Neural cell (in vitro differentiated cells): ENCODE measurements at regions not wholly inside any gene's neighbourhood (a gene's known extent, or its start where the extent isn't known, plus 50 kb on each side); places are given as distances from the start of the nearest gene placed in this dataset.
A peak's percentile ranks its signal among the peaks of the same experiment; 100 is the strongest.

Experiments
- H2AFZ ChIP-seq: fragments of 200-600, 300-800 bp; sonication (generic), shearing (Covaris generic); 2 replicates; pipeline ENCODE4 v1.6.0; 2014; ENCODE audit warnings: low read depth, mild to moderate bottlenecking, antibody characterized with exemption, low read length, moderate library complexity
- H3F3A ChIP-seq: fragments of 200-600 bp; shearing (Covaris generic); 2 replicates; pipeline ENCODE4 v1.6.1; 2016; ENCODE audit warnings: mild to moderate bottlenecking, moderate library complexity, mixed read lengths, antibody characterized with exemption, low read length; ENCODE audit not compliant: insufficient read depth, poor library complexity, severe bottlenecking
- H3K27ac ChIP-seq: fragments of 200-600, 300-800 bp; sonication (generic), shearing (Covaris generic); 2 replicates; pipeline ENCODE4 v1.5.1; 2014; ENCODE audit warnings: mild to moderate bottlenecking, low read length, moderate library complexity
- H3K27me3 ChIP-seq: fragments of 300-800, 200-600 bp; sonication (generic), shearing (Covaris generic); 2 replicates; pipeline ENCODE4 v1.6.0; 2014; ENCODE audit warnings: mild to moderate bottlenecking, low read depth, low read length, moderate library complexity; ENCODE audit not compliant: insufficient read depth
- H3K36me3 ChIP-seq: fragments of 300-800, 200-600 bp; sonication (generic), shearing (Covaris generic); 2 replicates; pipeline ENCODE4 v1.5.1; 2014; ENCODE audit warnings: mild to moderate bottlenecking, antibody characterized with exemption, low read length, moderate library complexity; ENCODE audit not compliant: insufficient read depth
- H3K4me2 ChIP-seq: fragments of 300-800, 200-600 bp; sonication (generic), shearing (Covaris generic); 2 replicates; pipeline ENCODE4 v1.6.0; 2014; ENCODE audit warnings: mild to moderate bottlenecking, low read length
- H3K4me3 ChIP-seq: fragments of 300-800, 200-600 bp; sonication (generic), shearing (Covaris generic); 2 replicates; pipeline ENCODE4 v1.5.1; 2014; ENCODE audit warnings: mild to moderate bottlenecking, low read length, moderate library complexity
- H3K79me2 ChIP-seq: fragments of 200-600 bp; shearing (Covaris generic); replicated peaks from 2 replicates; pipeline ENCODE4 v1.6.0; 2014; ENCODE audit warnings: mild to moderate bottlenecking, low read length, moderate library complexity; ENCODE audit not compliant: insufficient read depth
- H3K9ac ChIP-seq: fragments of 300-800, 200-600 bp; sonication (generic), shearing (Covaris generic); 2 replicates; pipeline ENCODE4 v1.6.1; 2016; ENCODE audit warnings: mild to moderate bottlenecking, low read length, mixed read lengths
- H3K9me2 ChIP-seq: fragments of 200-600 bp; shearing (Covaris generic); 2 replicates; pipeline ENCODE4 v1.6.1; 2016; ENCODE audit warnings: mild to moderate bottlenecking, low read length, mixed read lengths; ENCODE audit not compliant: insufficient read depth
- H3K9me3 ChIP-seq: fragments of 200-600, 300-800 bp; sonication (generic), shearing (Covaris generic); 2 replicates; pipeline ENCODE4 v1.6.1; 2016; ENCODE audit warnings: mild to moderate bottlenecking, mixed run types, low read length, moderate library complexity, mixed read lengths
- H4K20me1 ChIP-seq: fragments of 200-600 bp; shearing (Covaris generic); 2 replicates; pipeline ENCODE4 v1.6.1; 2016; ENCODE audit warnings: mild to moderate bottlenecking, mixed run types; ENCODE audit not compliant: insufficient read depth
- EP300 ChIP-seq: fragments of 450-650 bp; conservative IDR thresholded peaks from 2 replicates; pipeline ENCODE4 v1.6.1; 2014; ENCODE audit warnings: antibody characterized with exemption, mild to moderate bottlenecking, moderate library complexity; ENCODE audit not compliant: poor library complexity, severe bottlenecking
- EZH2 ChIP-seq: fragments of 200-600, 300-800 bp; shearing (Covaris generic), sonication (generic); IDR thresholded peaks from 2 replicates; pipeline ENCODE4 v1.6.1; 2014; ENCODE audit warnings: antibody characterized with exemption, low read length, borderline replicate concordance, mild to moderate bottlenecking; ENCODE audit not compliant: insufficient read depth, poor library complexity, severe bottlenecking
- MXI1 ChIP-seq: fragments of 450-650 bp; conservative IDR thresholded peaks from 2 replicates; pipeline ENCODE4 v1.6.1; 2014; ENCODE audit warnings: antibody characterized with exemption, mild to moderate bottlenecking; ENCODE audit not compliant: poor library complexity, severe bottlenecking
- POLR2AphosphoS5 ChIP-seq: IDR thresholded peaks from 2 replicates; pipeline ENCODE4 v1.6.1; 2012
- RAD21 ChIP-seq: fragments of 450-650 bp; conservative IDR thresholded peaks from 2 replicates; pipeline ENCODE4 v1.6.1; 2014; ENCODE audit warnings: antibody characterized with exemption, mild to moderate bottlenecking, moderate library complexity
- REST ChIP-seq: IDR thresholded peaks from 2 replicates; pipeline ENCODE4 v1.6.1; 2012; ENCODE audit warnings: borderline replicate concordance
- SMC3 ChIP-seq: fragments of 450-650 bp; conservative IDR thresholded peaks from 2 replicates; pipeline ENCODE4 v1.6.1; 2014; ENCODE audit warnings: antibody characterized with exemption, mild to moderate bottlenecking, moderate library complexity; ENCODE audit not compliant: poor library complexity
- TAF1 ChIP-seq: IDR thresholded peaks from 2 replicates; pipeline ENCODE4 v1.6.1; 2012; ENCODE audit warnings: low read depth
- TF ChIP-seq, protein P1 (sequence below): fragments of 450-650 bp; IDR thresholded peaks from 2 replicates; pipeline ENCODE4 v1.5.1; 2014; ENCODE audit warnings: antibody characterized with exemption, mild to moderate bottlenecking, moderate library complexity; ENCODE audit not compliant: poor library complexity, severe bottlenecking

DNA sequence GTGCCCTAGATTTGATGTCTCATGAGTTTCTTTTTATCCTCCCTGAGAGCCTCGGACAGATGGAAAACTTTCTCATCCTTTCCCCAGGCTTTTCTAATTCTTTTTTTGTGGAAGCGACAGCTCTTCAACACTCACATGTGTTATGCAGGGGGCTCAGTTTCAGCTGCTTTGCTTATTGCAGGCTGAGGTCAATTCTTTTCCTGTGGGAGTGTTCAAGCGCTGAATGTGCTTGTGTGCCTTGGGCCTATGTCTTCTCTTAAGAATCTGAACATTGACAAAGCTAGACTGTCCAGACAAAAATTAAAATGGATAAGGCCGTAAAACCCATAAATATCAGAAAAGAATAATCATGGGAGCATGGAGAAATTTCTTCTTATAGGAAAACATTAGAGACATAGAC, 125.2 kb upstream of the STEAP4 start:
- H3K4me2 ChIP-seq, result no peak overlapping the region
- H3K27me3 ChIP-seq, result no peaks in the 10 kb centered on the region
- H3K27ac ChIP-seq, result peak overlapping the region; percentile 38
- H3K4me3 ChIP-seq, result no peak overlapping the region
- H3K79me2 ChIP-seq, result no peaks in the 10 kb centered on the region
- no peaks in the 10 kb centered on the region for H3K36me3 ChIP-seq
- H3K9me2 ChIP-seq, result no peaks in the 10 kb centered on the region
- no peak overlapping the region for H2AFZ ChIP-seq
- no peak overlapping the region for H3K9ac ChIP-seq
- no peaks in the 10 kb centered on the region for H3K9me3 ChIP-seq
- TF ChIP-seq EP300 (no peak), REST (no peak), SMC3 (no peak), RAD21 (no peak), EZH2 (no peak), MXI1 (no peak), TAF1 (no peak), POLR2AphosphoS5 (no peak)
- TF ChIP-seq, protein P1, sequence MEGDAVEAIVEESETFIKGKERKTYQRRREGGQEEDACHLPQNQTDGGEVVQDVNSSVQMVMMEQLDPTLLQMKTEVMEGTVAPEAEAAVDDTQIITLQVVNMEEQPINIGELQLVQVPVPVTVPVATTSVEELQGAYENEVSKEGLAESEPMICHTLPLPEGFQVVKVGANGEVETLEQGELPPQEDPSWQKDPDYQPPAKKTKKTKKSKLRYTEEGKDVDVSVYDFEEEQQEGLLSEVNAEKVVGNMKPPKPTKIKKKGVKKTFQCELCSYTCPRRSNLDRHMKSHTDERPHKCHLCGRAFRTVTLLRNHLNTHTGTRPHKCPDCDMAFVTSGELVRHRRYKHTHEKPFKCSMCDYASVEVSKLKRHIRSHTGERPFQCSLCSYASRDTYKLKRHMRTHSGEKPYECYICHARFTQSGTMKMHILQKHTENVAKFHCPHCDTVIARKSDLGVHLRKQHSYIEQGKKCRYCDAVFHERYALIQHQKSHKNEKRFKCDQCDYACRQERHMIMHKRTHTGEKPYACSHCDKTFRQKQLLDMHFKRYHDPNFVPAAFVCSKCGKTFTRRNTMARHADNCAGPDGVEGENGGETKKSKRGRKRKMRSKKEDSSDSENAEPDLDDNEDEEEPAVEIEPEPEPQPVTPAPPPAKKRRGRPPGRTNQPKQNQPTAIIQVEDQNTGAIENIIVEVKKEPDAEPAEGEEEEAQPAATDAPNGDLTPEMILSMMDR, result no peak
- no peaks in the 10 kb centered on the region for H3F3A ChIP-seq
- H4K20me1 ChIP-seq, result no peaks in the 10 kb centered on the region

- no peaks in the 10 kb centered on the region for H4K20me1 ChIP-seq
- H3K9me3 ChIP-seq, result no peaks in the 10 kb centered on the region
- H3K79me2 ChIP-seq, result no peaks in the 10 kb centered on the region
- TF ChIP-seq MXI1 (no peak), RAD21 (no peak), REST (no peak), EP300 (no peak), SMC3 (no peak)
- TF ChIP-seq, protein P1, result no peak
- H3K4me3 ChIP-seq, result no peak overlapping the region
- H3K27me3 ChIP-seq, result no peaks in the 10 kb centered on the region
- no peak overlapping the region for H3K4me2 ChIP-seq
- H2AFZ ChIP-seq, result no peak overlapping the region
- H3K36me3 ChIP-seq, result no peaks in the 10 kb centered on the region
- H3F3A ChIP-seq, result no peaks in the 10 kb centered on the region
- H3K27ac ChIP-seq, result no peak overlapping the region
- no peak overlapping the region for H3K9ac ChIP-seq
- H3K9me2 ChIP-seq, result no peaks in the 10 kb centered on the region
Measured at GRCh38 chr7:88429382-88429781, 122.7 kb upstream of the STEAP4 start.
